GM18517 (cell line): ENCODE measurements at regions not wholly inside any gene's neighbourhood (a gene's known extent, or its start where the extent isn't known, plus 50 kb on each side); places are given as distances from the start of the nearest gene placed in this dataset.
"Not testable (repeated sequence)": the region's sequence is repeated elsewhere in the genome, so short reads cannot be mapped to it uniquely, and the experiment has no call there.

Source experiments
- ATAC-seq: cut with Tn5 transposase; IDR thresholded peaks from one replicate; pipeline ENCODE4 v1.9.1; 2021; ENCODE audit warnings: mild to moderate bottlenecking, moderate library complexity; ENCODE audit not compliant: unreplicated experiment

DNA sequence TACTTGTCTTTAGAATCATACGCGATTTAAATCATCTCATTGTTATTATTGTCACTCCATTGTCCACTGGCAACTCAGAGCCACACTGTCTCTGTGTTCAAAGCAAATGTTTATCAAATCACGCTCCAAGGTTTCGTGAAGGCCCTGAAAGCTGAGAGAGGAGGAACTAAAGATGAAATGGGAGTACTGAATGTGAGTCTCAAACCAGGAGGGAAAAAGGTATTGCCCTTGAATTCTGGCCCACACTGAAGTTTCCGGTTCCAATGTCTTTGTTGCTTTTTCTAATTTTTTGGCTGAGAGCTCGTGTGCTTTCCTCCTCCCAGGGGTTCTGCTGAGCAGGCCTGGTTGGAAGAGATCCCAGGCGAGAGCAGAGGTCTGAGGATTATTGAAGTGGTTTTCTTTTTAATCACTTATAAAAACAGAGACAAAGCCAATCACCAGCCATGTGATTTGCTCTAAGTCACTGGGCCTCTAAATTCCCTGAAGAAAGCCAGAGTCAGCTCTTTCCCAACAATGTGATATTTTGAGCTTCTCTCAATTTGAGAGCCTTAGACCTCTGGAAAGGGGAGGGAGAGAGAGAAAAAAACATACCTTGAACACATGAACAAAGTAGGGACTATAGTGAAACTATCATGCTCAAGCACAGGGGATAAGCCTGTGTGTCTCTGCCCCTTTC lies 420.8 kb upstream of the GRAMD2B start:
- no peak for ATAC-seq

DNA sequence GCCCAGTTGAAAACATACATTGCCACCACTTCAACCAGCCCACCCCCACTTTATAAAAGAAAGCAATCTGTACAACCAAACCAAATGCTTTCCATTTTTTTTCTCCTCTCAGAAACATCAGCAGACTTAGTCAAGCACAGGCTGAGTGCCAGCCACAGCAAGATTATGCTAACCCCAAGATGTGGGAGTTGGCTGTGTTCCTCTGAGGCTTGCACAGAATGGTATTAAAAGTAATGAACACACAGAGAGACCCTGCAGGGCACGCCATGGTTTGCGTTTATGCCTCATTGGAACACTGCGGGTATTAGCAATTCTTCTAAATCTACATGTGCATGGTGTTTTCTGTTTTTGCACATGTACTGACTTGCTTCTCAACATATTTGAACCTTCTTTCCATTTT lies 419.9 kb upstream of the GRAMD2B start:
- no peak for ATAC-seq

DNA sequence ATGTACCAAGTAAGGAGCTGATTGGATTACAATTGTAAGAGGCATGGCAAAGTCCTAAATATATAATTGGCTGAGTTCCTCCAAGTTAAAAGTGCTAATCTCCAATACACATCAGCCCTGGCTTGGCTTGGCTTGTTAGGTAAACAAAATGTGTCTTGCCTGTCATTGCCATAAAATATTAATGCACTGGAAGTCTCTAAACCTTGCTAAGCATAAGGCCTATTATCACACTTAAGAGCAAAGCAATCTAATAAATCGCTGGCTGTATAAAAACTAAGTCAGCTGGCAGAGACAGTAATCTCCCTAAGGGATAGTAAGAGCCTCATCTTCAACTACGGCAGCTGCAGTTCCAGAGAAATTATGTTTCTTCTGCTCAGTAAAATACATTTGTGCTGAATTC lies 418.6 kb upstream of the GRAMD2B start:
- ATAC-seq: no peak

DNA sequence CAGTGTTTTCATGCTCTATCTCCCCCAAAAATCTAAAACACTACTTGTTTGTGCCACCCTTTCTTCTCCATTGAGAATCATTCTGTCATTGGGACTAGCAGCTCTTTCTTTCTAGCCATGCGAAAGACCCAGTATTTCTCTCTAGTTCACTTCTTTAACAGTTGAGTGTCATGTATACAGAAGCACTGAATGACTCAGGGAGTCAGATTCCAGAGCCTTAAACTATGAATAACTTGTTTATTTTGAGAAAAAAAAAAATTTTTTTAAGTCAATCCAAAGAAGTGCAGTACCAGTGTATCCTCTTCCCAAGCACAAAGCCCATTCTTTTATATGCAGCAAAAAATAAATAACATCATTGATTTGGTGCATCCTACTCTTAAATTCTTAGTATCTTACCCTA lies 415.4 kb upstream of the GRAMD2B start:
- no peak for ATAC-seq

DNA sequence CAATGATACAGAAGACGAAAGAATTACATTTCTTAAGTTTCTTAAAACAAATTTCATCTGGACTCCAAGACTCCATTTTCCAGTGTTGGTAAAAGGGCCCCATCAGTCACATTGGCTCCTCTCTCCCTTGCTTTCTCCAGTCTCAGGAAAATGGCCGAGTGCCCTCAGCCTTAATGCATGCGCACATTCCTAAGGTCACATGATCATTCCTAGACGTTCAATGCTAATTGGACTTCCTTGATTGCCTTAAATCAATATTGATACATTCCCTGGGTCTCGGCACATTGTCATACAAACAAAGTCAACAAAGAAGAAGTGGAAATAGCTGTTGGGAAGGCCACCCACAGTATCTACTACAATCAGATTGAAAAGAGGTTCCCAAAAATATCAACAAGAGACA lies 413.6 kb upstream of the GRAMD2B start:
- no peak for ATAC-seq

DNA sequence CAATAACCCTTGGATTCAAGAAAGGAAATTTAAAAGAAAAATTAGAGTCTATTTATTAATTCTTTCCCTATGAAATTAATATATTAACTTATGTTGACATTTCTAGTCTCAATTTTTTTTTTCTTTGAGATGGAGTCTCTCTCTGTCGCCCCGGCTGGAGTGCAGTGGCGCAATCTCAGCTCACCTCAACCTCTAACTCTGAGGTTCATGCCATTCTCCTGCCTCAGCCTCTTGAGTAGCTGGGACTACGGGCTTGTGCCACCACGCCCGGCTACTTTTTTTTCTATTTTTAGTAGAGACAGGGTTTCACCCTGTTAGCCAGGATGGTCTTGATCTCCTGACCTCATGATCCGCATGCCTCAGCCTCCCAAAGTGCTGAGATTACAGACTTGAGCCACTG lies 411.7 kb upstream of the GRAMD2B start:
- ATAC-seq: not testable (repeated sequence)

DNA sequence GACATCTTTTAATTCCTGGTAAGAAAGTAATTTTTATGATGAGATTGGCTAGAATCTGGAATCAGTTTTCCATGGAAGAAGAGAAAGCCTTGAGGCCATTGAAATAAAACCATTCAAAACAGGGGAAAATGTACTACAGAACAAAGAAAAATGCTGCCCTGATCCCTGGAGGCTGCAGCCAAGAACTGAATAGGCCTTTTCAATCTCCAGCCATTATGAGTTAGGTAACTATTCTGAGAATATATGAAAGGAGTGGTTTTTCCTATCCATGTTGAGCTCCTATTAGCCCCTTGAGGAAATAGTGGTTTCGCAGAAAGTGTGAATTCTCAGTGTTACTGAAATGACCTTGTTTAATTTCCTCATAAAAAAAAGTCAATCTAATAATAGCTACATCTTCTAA lies 408.5 kb upstream of the GRAMD2B start:
- no peak for ATAC-seq

DNA sequence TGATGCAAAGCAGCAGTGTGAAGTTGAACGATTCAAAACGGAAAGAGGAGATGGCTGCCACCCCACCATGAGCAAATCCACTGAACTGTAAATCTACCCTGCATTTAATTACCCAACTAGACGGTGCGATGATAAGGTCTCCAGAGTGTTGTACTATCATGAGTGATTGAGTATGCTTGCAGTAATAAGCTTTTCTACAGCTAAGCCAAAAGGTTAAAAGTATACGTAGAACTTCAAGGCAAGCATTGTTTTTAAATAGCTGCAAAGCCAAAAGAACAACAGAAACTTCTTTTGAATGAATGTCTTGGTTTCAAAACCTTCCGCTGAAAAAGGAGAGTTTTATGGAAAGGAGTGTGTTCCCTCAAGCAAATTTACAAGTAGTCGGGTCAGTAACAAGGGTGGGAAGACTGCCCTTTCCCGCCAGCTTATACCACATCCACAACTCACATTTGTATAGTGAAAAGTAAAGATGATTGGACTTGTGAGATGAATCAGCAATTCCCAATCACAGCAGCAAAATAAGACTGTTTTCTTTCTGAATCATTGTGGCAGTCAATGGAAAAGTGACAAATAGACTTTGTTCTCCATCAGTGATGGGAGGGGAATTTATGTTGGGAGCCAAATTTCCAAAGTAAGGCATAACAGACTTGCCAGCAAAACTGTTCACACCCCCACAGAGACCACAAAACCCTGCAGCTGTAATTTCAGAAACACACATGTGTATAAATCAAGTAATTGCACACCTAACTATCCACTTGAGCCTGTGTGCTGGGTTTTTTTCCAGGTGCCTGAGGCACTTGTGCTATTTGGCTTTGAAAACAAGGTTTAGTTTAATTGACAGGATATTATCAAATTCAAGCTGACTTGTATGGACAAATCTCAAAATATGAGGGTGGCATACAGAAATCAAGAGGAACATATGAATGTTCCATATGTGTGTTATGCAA lies 407.7 kb upstream of the GRAMD2B start:
- ATAC-seq: no peak

DNA sequence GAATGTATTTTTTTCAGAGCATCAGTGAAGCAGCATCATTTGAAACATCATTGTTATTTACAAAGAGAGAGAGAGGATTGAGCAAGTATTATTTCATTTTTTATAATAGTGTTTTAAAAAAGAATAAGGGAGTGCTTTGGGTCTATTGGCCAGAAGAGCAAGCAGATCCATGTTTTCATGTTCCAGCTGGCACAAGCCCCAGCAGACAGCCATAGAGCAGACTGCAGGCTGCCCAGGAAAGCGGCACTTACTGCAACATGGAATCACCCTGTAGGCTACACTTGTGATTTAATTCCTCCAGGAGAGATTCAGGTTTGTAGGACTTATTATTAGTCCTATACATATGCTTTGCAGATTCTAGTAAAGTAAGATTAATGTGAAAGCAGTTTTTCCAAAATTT lies 407.0 kb upstream of the GRAMD2B start:
- ATAC-seq: no peak

DNA sequence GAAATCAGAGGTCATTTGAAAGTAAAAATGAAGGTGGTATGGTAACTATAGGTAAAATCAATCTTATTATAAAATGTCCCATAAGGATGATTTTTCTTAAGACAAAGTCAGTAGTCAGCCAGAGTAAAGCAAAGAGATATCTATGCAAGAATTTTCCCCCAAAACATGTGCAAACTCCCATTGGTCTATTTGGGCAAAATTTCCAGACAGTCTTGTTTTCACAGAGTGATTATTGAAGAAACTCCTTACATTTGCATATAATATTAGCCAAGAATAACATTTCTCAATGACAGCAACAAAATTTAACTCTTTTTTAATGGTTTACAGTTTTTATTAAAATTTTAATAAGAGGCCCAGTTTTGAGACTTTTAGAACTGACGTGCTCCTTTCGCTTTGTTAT lies 406.1 kb upstream of the GRAMD2B start:
- no peak for ATAC-seq

DNA sequence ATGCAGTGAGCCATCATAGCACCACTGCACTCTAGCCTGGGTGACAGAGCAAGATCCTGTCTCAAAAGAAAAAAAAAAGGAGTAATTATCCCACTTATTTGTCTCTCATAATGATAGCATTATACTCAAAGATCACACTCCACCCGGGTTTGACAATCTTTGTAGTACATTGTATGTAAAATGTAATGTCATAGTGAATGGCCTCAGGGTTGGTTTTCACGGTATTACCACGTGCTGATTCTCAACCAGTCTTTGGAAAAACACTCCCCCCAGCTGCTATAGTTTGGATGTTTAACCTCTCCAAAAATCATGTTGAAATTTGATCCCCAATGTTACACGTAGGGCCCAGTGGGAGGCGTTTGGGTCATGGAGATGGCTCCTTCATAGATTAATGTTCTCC lies 402.4 kb upstream of the GRAMD2B start:
- no peak for ATAC-seq

DNA sequence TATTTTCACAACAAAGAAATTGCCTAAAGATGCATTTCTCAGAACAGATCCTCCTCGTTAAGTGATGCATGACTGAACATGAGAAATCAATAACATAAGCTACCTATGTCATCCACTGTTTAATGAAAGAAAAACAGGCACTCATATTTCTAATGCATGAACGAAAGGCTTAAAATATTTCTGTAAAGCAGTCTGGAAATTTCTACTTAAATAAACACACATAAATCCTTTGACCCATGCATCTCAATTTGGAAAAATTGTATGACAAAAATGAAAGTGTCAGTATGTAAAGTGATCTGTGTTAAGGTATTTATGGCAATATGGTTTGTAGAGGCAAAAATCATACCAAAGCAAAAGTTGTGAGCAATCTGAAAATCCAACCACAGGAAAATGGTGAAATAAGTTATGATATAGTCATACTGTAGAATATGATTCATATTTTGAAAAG lies 399.2 kb upstream of the GRAMD2B start:
- ATAC-seq: no peak

DNA sequence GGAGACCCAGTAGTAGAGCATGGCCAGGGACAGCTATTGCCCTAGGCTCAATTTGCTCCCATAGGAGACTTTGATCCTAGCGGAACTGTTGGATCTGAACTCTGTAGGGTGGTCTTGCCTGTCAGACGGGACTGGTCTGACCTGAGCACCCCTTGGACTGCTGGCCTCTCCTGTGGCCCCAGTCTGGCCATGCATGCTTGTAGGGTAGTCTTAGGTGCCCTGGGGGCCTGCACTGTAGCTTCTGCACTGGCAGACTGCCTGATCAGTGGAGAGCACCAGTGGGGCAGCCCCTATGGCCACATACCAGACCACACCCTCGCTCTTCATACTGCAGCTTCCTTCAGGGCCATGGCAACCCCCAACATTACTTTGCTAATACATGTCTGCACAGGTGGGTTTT lies 396.1 kb upstream of the GRAMD2B start:
- no peak for ATAC-seq

DNA sequence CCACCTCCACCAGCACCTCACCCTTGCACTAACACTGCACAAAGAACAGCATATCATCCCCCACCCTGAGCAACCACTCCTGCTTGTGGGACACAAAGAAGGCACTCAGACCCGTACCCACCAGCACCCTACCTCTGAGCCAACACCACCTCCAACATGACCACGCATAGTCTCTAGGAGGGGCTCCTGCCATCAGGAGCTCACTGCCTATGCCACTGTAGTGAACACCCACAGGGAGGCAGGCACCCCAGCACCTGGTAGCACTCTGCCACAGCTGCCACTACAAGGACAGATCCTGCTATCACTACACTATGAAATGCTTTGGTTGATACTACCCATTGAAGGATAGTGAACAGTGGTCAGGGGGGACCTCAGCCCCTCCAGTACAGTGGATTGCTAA lies 395.6 kb upstream of the GRAMD2B start:
- ATAC-seq: no peak

DNA sequence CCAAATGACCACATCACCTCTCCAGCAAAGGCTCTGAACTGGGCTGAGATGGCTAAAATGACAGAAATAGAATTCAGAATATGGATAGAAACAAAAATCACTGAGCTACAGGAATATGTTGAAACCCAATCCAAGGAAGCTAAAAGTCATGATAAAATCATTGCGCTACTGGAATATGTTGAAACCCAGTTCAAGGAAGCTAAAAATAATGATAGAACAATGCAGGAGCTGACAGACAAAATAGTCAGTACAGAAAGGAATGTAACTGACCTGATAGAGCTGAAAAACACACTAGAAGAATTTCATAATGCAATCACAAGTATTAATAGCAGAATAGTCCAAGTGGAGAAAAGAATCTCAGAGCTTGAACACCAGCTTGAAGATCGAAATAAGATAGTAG lies 394.9 kb upstream of the GRAMD2B start:
- no peak for ATAC-seq

DNA sequence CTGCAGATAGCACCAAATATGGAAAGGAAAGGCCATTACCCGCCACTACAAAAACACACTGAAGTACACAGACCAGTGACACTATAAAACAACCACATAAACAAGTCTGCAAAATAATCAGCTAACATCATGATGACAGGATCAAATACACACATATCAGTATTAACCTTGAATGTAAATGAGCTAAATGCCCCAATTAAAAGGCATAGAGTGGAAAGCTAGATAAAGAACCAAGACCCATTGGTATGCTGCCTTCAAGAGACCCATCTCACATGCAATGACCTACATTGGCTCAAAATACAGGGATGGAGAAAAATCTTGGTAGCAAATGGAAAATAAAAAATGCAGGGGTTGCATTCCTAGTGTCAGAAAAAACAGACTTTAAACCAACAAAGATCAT lies 393.9 kb upstream of the GRAMD2B start:
- ATAC-seq: not testable (repeated sequence)

DNA sequence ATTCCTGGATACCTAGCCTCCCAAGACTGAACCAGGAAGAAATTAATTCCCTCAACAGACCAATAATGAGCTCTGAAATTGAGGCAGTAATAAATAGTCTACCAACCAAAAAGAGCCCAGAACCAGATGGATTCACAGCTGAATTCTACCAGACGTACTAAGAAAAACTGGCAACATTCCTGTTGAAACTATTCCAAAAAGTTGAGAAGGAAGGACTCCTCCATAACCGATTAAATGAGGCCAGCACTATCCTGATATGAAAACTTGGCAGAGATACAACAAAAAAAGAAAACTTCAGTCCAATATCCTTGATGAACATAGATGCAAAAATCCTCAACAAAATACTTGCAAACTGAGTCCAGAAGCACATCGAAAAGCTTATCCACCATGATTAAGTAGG lies 392.5 kb upstream of the GRAMD2B start:
- ATAC-seq: no peak

DNA sequence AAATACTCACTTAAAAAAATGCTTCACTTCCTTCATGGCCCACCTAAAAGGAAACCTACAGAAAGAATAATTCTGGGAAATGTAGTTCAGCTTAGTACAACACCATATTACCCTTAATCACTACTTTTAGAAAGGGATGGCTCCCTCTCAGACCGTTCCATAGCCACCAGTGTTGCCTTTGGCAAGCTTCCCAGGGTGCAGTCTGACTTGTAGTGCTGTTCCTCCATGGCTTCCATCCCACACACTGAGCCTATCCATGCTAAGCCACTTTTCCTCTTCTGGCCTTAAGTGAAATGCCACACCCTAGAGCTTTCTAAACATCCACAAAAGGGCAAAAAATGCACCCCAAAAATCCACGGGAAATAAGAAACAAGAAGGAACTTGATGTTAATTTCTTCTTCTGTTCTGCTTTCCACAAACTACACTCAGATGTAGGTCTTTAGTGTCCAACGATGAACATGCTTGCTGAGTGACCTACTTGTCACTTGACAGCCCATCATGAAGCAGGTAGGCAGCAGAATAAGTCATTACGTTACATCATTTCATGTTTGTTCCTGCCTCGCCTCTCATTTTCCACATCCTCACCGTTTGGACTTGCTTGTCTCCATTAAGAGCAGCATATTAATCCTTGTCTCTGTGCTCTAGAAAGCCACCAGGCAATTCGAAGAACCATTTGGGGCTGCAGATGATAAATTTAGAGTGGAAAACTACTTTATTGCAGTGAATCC lies 391.1 kb upstream of the GRAMD2B start:
- no peak for ATAC-seq

DNA sequence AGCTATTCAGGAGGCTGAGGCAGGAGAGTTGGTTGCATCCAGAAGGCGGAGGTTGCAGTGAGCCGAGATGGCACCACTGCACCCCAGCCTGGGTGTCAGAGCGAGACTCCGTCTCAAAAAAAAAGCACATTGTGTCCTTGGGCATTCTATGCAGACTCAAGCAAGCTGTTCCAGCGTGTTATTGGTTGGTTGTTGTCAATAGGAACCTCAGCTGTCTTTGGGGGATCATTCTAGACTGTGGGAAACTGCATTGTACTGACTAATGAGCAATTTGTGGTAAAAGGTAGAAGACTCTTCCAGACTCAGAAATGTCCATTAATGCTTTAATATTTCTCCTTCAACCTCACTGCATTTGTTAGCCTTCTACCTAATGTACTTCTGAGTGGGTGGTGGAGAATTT lies 379.5 kb upstream of the GRAMD2B start:
- no peak for ATAC-seq

DNA sequence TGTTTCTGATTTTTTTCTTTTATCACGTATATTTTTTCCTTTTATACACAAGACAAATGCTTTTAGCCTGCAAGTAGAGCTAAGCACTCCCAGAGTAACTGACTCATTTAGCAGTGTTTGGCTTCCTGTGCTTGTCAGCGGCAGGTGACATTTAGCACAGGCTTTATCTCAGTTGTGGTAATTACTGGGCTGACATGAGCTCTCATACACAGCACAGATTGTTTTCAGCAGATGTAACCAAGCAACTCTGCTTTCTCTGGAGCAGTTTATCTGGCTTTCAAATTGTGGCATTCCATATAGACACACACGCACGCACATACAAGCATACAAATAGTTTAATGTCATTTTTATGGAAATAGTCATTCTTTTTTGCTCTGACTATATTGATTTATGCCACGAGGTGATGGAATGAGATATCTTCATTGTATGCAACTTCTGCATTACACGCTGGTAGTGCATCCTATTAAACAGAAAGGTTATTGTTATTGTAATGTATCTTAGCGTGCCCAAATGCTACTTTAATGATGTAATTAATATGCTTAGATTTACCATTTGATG lies 379.0 kb upstream of the GRAMD2B start:
- ATAC-seq: no peak

DNA sequence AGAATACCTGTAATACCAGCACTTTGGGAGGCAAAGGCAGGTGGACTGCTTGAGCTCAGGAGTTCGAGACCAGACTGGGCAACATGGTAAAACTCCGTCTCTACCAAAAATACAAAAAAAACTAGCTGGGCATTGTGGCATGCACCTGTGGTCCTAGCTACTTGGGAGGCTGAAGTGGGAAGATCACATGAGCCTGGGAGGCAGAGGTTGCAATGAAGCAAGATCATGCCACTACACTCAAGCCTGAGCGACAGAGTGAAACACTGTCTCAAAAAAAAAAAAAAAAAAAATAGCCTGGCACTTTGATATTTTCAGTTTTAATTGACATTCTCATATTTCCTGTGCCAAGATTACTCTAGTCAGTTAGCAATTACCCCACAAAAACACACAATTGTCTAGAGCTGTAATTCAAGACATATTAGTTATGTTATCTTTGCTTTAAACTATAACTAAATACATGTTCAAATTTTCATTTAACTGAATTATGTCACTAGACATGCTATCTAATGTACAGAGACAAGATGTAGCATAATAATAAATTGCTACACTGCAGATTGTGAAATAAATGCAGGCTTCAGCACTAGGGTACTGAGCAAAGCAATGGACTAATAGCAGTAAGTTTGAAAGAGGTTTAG lies 378.2 kb upstream of the GRAMD2B start:
- ATAC-seq: no peak
